Esophagus muscularis mucosa (tissue), 4 donors: ENCODE measurements at regions not wholly inside any gene's neighbourhood (a gene's known extent, or its start where the extent isn't known, plus 50 kb on each side); places are given as distances from the start of the nearest gene placed in this dataset.

Source experiments
- DNase-seq: peaks from one replicate; pipeline ENCODE4 v3.0.0-alpha.2; 2017; ENCODE audit errors: extremely low spot score
- H3K27ac ChIP-seq, 4 donors: fragments of 200-600 bp; sonication (generic); replicated peaks in 1 of 4; 1 replicate in 3 of 4; 2 replicates in 1 of 4; pipeline ENCODE4 v1.5.1; 2016 to 2019; ENCODE audit warnings: mild to moderate bottlenecking in 1 of 4
- H3K27me3 ChIP-seq, 4 donors: fragments of 200-600 bp; sonication (generic); one replicate each; pipeline versions ENCODE4 v1.5.1 to v1.6.0; 2016 to 2019
- H3K36me3 ChIP-seq, 4 donors: fragments of 200-600 bp; sonication (generic); one replicate each; pipeline ENCODE4 v1.5.1; 2016 to 2019
- H3K4me1 ChIP-seq, 4 donors: fragments of 200-600 bp; sonication (generic); one replicate each; pipeline ENCODE4 v1.5.1; 2016 to 2019
- H3K4me3 ChIP-seq, 4 donors: fragments of 200-600 bp; sonication (generic); 1 replicate in 2 of 4; 2 replicates in 2 of 4; pipeline ENCODE4 v1.5.1; 2016 to 2019; ENCODE audit warnings: mild to moderate bottlenecking in 4 of 4, moderate library complexity in 1 of 4
- H3K9me3 ChIP-seq, 4 donors: fragments of 200-600 bp; sonication (generic); 1 replicate in 3 of 4; 2 replicates in 1 of 4; pipeline ENCODE4 v1.5.1; 2016 to 2019
- CTCF ChIP-seq, 3 experiments: fragments of 200-600 bp in 2 of 3; fragments of 450-650 bp in 1 of 3; sonication (generic) in 2 of 3; IDR thresholded peaks; one replicate each; pipeline ENCODE4 v1.5.1; 2017 to 2019; ENCODE audit warnings: antibody characterized with exemption in 3 of 3, mild to moderate bottlenecking in 2 of 3, moderate library complexity in 1 of 3
- EP300 ChIP-seq: sonication (generic); formaldehyde crosslinking; IDR thresholded peaks from one replicate; pipeline ENCODE4 v1.6.1; 2017; ENCODE audit warnings: antibody characterized with exemption
- POLR2A ChIP-seq: fragments of 450-650 bp; IDR thresholded peaks from one replicate; pipeline ENCODE4 v1.6.1; 2017; ENCODE audit warnings: antibody characterized with exemption, moderate library complexity, mild to moderate bottlenecking, low read depth
- POLR2AphosphoS5 ChIP-seq, 2 donors: sonication (generic); formaldehyde crosslinking; IDR thresholded peaks; one replicate each; pipeline ENCODE4 v1.6.1; 2017; ENCODE audit warnings: antibody characterized with exemption in 2 of 2
- WGBS: methylation state at CpG from one replicate; pipeline ENCODE4 v1.1.5; 2018; 5-methylcytosine and 5-hydroxymethylcytosine counted together
- intact Hi-C: fragments of 100-400 bp; cut with DNase I; formaldehyde crosslinking; loops from one replicate; pipeline ENCODE4 v1.15.1; 2023

- no peaks in the 10 kb centered on the region for H3K9me3 ChIP-seq
- WGBS, result 89% methylated on average over 2 of the region's 2 CpGs
- TF ChIP-seq EP300, result no peak
- no peak for TF ChIP-seq POLR2AphosphoS5 (IDR thresholded peaks at IDR 0.05)
- TF ChIP-seq POLR2A, result no peak
- TF ChIP-seq CTCF (IDR thresholded peaks at IDR 0.05), result no peak
- no peaks in the 10 kb centered on the region for H3K27me3 ChIP-seq
- no peak overlapping the region for H3K27ac ChIP-seq
- H3K36me3 ChIP-seq, result no peaks in the 10 kb centered on the region
- DNase-seq, result no peak
- intact Hi-C loops, result no loop called here
- H3K4me1 ChIP-seq, result no peaks in the 10 kb centered on the region
- H3K4me3 ChIP-seq, result no peak overlapping the region
Observed at GRCh38 chr1:68984289-68984688, 487.4 kb upstream of the DEPDC1 start.

GRCh38 chr1:68994096-68994495 lies 497.2 kb upstream of the DEPDC1 start:
- TF ChIP-seq EP300 (no peak), POLR2AphosphoS5 (IDR thresholded peaks at IDR 0.05) (no peak), CTCF (IDR thresholded peaks at IDR 0.05) (no peak)
- H3K27me3 ChIP-seq, result no peaks in the 10 kb centered on the region
- no peak for DNase-seq
- H3K36me3 ChIP-seq, result no peaks in the 10 kb centered on the region
- 69% methylated on average over 4 of the region's 4 CpGs for WGBS
- no peaks in the 10 kb centered on the region for H3K4me1 ChIP-seq
- intact Hi-C loops, result no loop called here
- no peak overlapping the region for H3K27ac ChIP-seq
- no peak overlapping the region for H3K4me3 ChIP-seq
- no peaks in the 10 kb centered on the region for H3K9me3 ChIP-seq

- intact Hi-C loops, result no loop called here
- H3K27me3 ChIP-seq, result no peaks in the 10 kb centered on the region
- no peak for TF ChIP-seq POLR2AphosphoS5 (IDR thresholded peaks at IDR 0.05)
- no peak for TF ChIP-seq CTCF (IDR thresholded peaks at IDR 0.05)
- TF ChIP-seq EP300, result no peak
- no peak for TF ChIP-seq POLR2A
Observed at GRCh38 chr1:69016468-69016867, 519.6 kb upstream of the DEPDC1 start.

GRCh38 chr1:69029649-69030048 lies 532.8 kb upstream of the DEPDC1 start:
- H3K27me3 ChIP-seq, result no peaks in the 10 kb centered on the region
- no peak for DNase-seq
- H3K4me3 ChIP-seq, result no peak overlapping the region
- peaks cover 0 to 17% (median 4%) of the 10 kb centered on the region in 4 donors for H3K9me3 ChIP-seq
- no peaks in the 10 kb centered on the region for H3K36me3 ChIP-seq
- intact Hi-C loops, result no loop called here
- TF ChIP-seq CTCF (IDR thresholded peaks at IDR 0.05) (no peak), POLR2A (no peak), EP300 (no peak), POLR2AphosphoS5 (IDR thresholded peaks at IDR 0.05) (no peak)
- H3K27ac ChIP-seq, result no peak overlapping the region
- H3K4me1 ChIP-seq, result no peaks in the 10 kb centered on the region
- WGBS, result 71% methylated on average over 3 of the region's 3 CpGs

More at GRCh38 chr1:69016468-69016867, 519.6 kb upstream of the DEPDC1 start:
- Histone ChIP-seq H3K4me1 (no peaks in the 10 kb centered on the region), H3K27ac (no peak overlapping the region), H3K9me3 (peaks cover 0 to 11% (median 2%) of the 10 kb centered on the region in 4 donors), H3K36me3 (no peaks in the 10 kb centered on the region), H3K4me3 (no peak overlapping the region)
- DNase-seq, result no peak

GRCh38 chr1:69038379-69038778 lies 529.3 kb upstream of the LRRC7 start:
- TF ChIP-seq CTCF (IDR thresholded peaks at IDR 0.05), result no peak
- TF ChIP-seq POLR2A, result no peak
- TF ChIP-seq POLR2AphosphoS5 (IDR thresholded peaks at IDR 0.05), result no peak
- TF ChIP-seq EP300, result no peak
- Histone ChIP-seq H3K36me3 (no peaks in the 10 kb centered on the region), H3K9me3 (peaks cover 0 to 41% (median 21%) of the 10 kb centered on the region in 4 donors), H3K27me3 (no peaks in the 10 kb centered on the region), H3K4me3 (no peak overlapping the region), H3K4me1 (no peaks in the 10 kb centered on the region), H3K27ac (no peak overlapping the region)
- no peak for DNase-seq
- intact Hi-C loops, result no loop called here
